H9 (cell line): ENCODE measurements at regions not wholly inside any gene's neighbourhood (a gene's known extent, or its start where the extent isn't known, plus 50 kb on each side); places are given as distances from the start of the nearest gene placed in this dataset.

Experiments
- DNase-seq: peaks from one replicate; pipeline ENCODE4 v3.0.0-alpha.2; 2017
- H2AFZ ChIP-seq: one replicate; pipeline ENCODE4 v1.6.1; 2013; ENCODE audit warnings: mild to moderate bottlenecking, low read length, control low read depth, moderate library complexity
- H2AK5ac ChIP-seq: 2 replicates; pipeline ENCODE4 v1.6.1; 2013; ENCODE audit warnings: low read length, control low read depth, mixed read lengths; ENCODE audit not compliant: insufficient read length
- H2BK120ac ChIP-seq: one replicate; pipeline ENCODE4 v1.6.1; 2013; ENCODE audit warnings: low read depth, mild to moderate bottlenecking, low read length, control low read depth, inconsistent platforms; ENCODE audit not compliant: poor library complexity, severe bottlenecking
- H2BK12ac ChIP-seq: 2 replicates; pipeline ENCODE4 v1.6.1; 2013; ENCODE audit warnings: low read length, control low read depth, mixed read lengths, low read depth; ENCODE audit not compliant: insufficient read length
- H2BK15ac ChIP-seq: 2 replicates; pipeline ENCODE4 v1.6.1; 2013; ENCODE audit warnings: low read depth, low read length, control low read depth
- H2BK20ac ChIP-seq: one replicate; pipeline ENCODE4 v1.6.1; 2013; ENCODE audit warnings: low read depth, mild to moderate bottlenecking, low read length, control low read depth, inconsistent platforms; ENCODE audit not compliant: poor library complexity, severe bottlenecking
- H2BK5ac ChIP-seq: 2 replicates; pipeline ENCODE4 v1.6.1; 2013; ENCODE audit warnings: low read length, control low read depth, mixed read lengths; ENCODE audit not compliant: insufficient read length
- H3K14ac ChIP-seq: 2 replicates; pipeline ENCODE4 v1.6.1; 2013; ENCODE audit warnings: low read length, control low read depth; ENCODE audit not compliant: insufficient read depth
- H3K18ac ChIP-seq: 2 replicates; pipeline ENCODE4 v1.6.1; 2013; ENCODE audit warnings: low read depth, mild to moderate bottlenecking, mixed read lengths, low read length, control low read depth; ENCODE audit not compliant: insufficient read length
- H3K23ac ChIP-seq: 2 replicates; pipeline ENCODE4 v1.6.1; 2013; ENCODE audit warnings: low read length, control low read depth, mixed read lengths, low read depth; ENCODE audit not compliant: insufficient read length
- H3K23me2 ChIP-seq: 2 replicates; pipeline ENCODE4 v1.6.1; 2013; ENCODE audit warnings: low read depth, mild to moderate bottlenecking, mixed read lengths, low read length, control low read depth; ENCODE audit not compliant: insufficient read length, poor library complexity, severe bottlenecking
- H3K27ac ChIP-seq: 2 replicates; pipeline ENCODE4 v1.5.1; 2013; ENCODE audit warnings: low read length, control low read depth, mixed read lengths, low read depth; ENCODE audit not compliant: insufficient read length
- H3K27me3 ChIP-seq: 2 replicates; pipeline ENCODE4 v1.6.1; 2013; ENCODE audit warnings: low read length, control low read depth, inconsistent platforms; ENCODE audit not compliant: insufficient read depth
- H3K4ac ChIP-seq: 2 replicates; pipeline ENCODE4 v1.6.1; 2013; ENCODE audit warnings: low read depth, mild to moderate bottlenecking, control low read depth, inconsistent platforms, low read length, moderate library complexity
- H3K4me1 ChIP-seq: 2 replicates; pipeline ENCODE4 v1.6.1; 2013; ENCODE audit warnings: low read length, control low read depth, inconsistent platforms; ENCODE audit not compliant: insufficient read depth
- H3K4me2 ChIP-seq: 2 replicates; pipeline ENCODE4 v1.6.1; 2013; ENCODE audit warnings: low read length, control low read depth, mixed read lengths; ENCODE audit not compliant: insufficient read length, insufficient read depth
- H3K56ac ChIP-seq: 2 replicates; pipeline ENCODE4 v1.6.1; 2013; ENCODE audit warnings: low read depth, mild to moderate bottlenecking, mixed read lengths, low read length, control low read depth; ENCODE audit not compliant: insufficient read length
- H3K79me1 ChIP-seq: 2 replicates; pipeline ENCODE4 v1.6.1; 2013; ENCODE audit warnings: low read depth, mild to moderate bottlenecking, moderate library complexity, low read length, control low read depth, inconsistent platforms; ENCODE audit not compliant: insufficient read depth, poor library complexity, severe bottlenecking
- H3K79me2 ChIP-seq: 2 replicates; pipeline ENCODE4 v1.6.1; 2013; ENCODE audit warnings: low read length, control low read depth, inconsistent platforms; ENCODE audit not compliant: insufficient read depth
- H3K9ac ChIP-seq: 2 replicates; pipeline ENCODE4 v1.6.1; 2013; ENCODE audit warnings: low read length, control low read depth, mixed read lengths; ENCODE audit not compliant: insufficient read length; ENCODE audit errors: extremely low read depth
- H3K9me3 ChIP-seq: one replicate; pipeline ENCODE4 v1.6.1; 2013; ENCODE audit warnings: low read depth, low read length, inconsistent platforms; ENCODE audit not compliant: control insufficient read depth
- H3T11ph ChIP-seq: one replicate; pipeline ENCODE4 v1.6.1; 2013; ENCODE audit warnings: mild to moderate bottlenecking, low read length, control low read depth, inconsistent platforms
- H4K20me1 ChIP-seq: one replicate; pipeline ENCODE4 v1.6.1; 2013; ENCODE audit not compliant: control insufficient read depth, insufficient read length, insufficient read depth
- H4K5ac ChIP-seq: 2 replicates; pipeline ENCODE4 v1.6.1; 2013; ENCODE audit warnings: low read depth, mild to moderate bottlenecking, mixed read lengths, low read length, control low read depth; ENCODE audit not compliant: insufficient read length
- H4K8ac ChIP-seq: replicated peaks from 2 replicates; pipeline ENCODE4 v1.6.1; 2013; ENCODE audit warnings: low read length, control low read depth, mixed read lengths, low read depth; ENCODE audit not compliant: insufficient read length
- H4K91ac ChIP-seq: 2 replicates; pipeline ENCODE4 v1.6.1; 2013; ENCODE audit warnings: low read depth, mild to moderate bottlenecking, moderate library complexity, mixed read lengths, low read length, control low read depth; ENCODE audit not compliant: insufficient read length
- H3K27ac Mint-ChIP-seq, 3 experiments: 2 replicates in 2 of 3; 3 replicates in 1 of 3; pipeline ENCODE4 v1.8.0; 2020 to 2021; ENCODE audit warnings: mixed read lengths in 3 of 3, mild to moderate bottlenecking in 1 of 3, moderate library complexity in 1 of 3
- H3K27me3 Mint-ChIP-seq: 2 replicates; pipeline ENCODE4 v1.8.0; 2021; ENCODE audit warnings: low read depth, mild to moderate bottlenecking, moderate library complexity, mixed read lengths
- H3K36me3 Mint-ChIP-seq, 3 experiments: 2 replicates in 2 of 3; 3 replicates in 1 of 3; pipeline ENCODE4 v1.8.0; 2020 to 2021; ENCODE audit warnings: low read depth in 3 of 3, mixed read lengths in 3 of 3; ENCODE audit not compliant: insufficient read depth in 1 of 3
- H3K4me1 Mint-ChIP-seq, 2 experiments: 2 replicates each; pipeline ENCODE4 v1.8.0; 2020; ENCODE audit warnings: mixed read lengths in 2 of 2
- H3K4me3 Mint-ChIP-seq, 2 experiments: 2 replicates in 1 of 2; 3 replicates in 1 of 2; pipeline ENCODE4 v1.8.0; 2020 to 2021; ENCODE audit warnings: mild to moderate bottlenecking in 2 of 2, mixed read lengths in 2 of 2, moderate library complexity in 1 of 2
- H3K9me3 Mint-ChIP-seq, 2 experiments: 2 replicates in 1 of 2; 3 replicates in 1 of 2; pipeline ENCODE4 v1.8.0; 2020; ENCODE audit warnings: mild to moderate bottlenecking in 2 of 2, mixed read lengths in 2 of 2, moderate library complexity in 1 of 2
- CTCF ChIP-seq: fragments of 200-600 bp; sonication (generic); conservative IDR thresholded peaks from 3 replicates; pipeline ENCODE4 v1.8.0; 2021; ENCODE audit warnings: antibody characterized with exemption, mild to moderate bottlenecking
- WGBS: extraction: QIAGEN DNeasy Blood & Tissue Kit; methylation state at CpG from one replicate; pipeline ENCODE4 v1.1.7; 2013; ENCODE audit warnings: missing lambda C conversion rate, low lambda C conversion rate, mixed read lengths; ENCODE audit not compliant: insufficient read length; ENCODE audit errors: extremely low coverage; 5-methylcytosine and 5-hydroxymethylcytosine counted together

- Histone ChIP-seq H4K91ac (no peak overlapping the region), H2BK12ac (no peak overlapping the region)
Observed at GRCh38 chr7:132730105-132730504, 153.8 kb upstream of the PLXNA4 start.

More at GRCh38 chr7:132730105-132730504, 153.8 kb upstream of the PLXNA4 start:
- Mint-ChIP-seq H3K4me3 (no peak overlapping the region), H3K27me3 (peaks cover 9% of the 10 kb centered on the region; the same call in 1 of the 2 replicates), H3K4me1 (no peaks in the 10 kb centered on the region), H3K27ac (no peak overlapping the region), H3K36me3 (no peaks in the 10 kb centered on the region), H3K9me3 (no peaks in the 10 kb centered on the region)
- Histone ChIP-seq H3K9me3 (no peaks in the 10 kb centered on the region), H3K4me1 (no peaks in the 10 kb centered on the region), H2AFZ (no peak overlapping the region), H3K27me3 (no peaks in the 10 kb centered on the region), H4K20me1 (no peaks in the 10 kb centered on the region), H4K5ac (no peak overlapping the region), H3K79me1 (no peaks in the 10 kb centered on the region), H2BK120ac (no peak overlapping the region), H2AK5ac (no peak overlapping the region), H3K4me2 (no peak overlapping the region), H3K56ac (no peak overlapping the region), H3K14ac (no peak overlapping the region), H3K9ac (no peak overlapping the region), H3K18ac (no peak overlapping the region), H3K27ac (no peak overlapping the region), H3K23ac (no peak overlapping the region), H3T11ph (no peak overlapping the region), H3K79me2 (no peaks in the 10 kb centered on the region; the same call in 1 of the 2 replicates), H2BK15ac (no peak overlapping the region), H4K8ac (no peak overlapping the region), H2BK20ac (no peak overlapping the region), H2BK5ac (no peak overlapping the region), H3K23me2 (no peaks in the 10 kb centered on the region), H3K4ac (no peak overlapping the region)
- no peak for TF ChIP-seq CTCF
- WGBS = no CpG with 5 or more reads among the region's 4 CpGs
- no peak for DNase-seq
